ENCODE measurements at regions not wholly inside any gene's neighbourhood (a gene's known extent, or its start where the extent isn't known, plus 50 kb on each side); places are given as distances from the start of the nearest gene placed in this dataset.

GRCh38 chr3:70899816-70900215, 587.4 kb upstream of the MDFIC2 start:
- no peak for DNase-seq (ENCODE audit: low read depth in 2 of 2)

- no peak for DNase-seq (ENCODE audit: low read depth in 2 of 2)
Measured at GRCh38 chr3:70890020-70890394, 577.6 kb upstream of the MDFIC2 start.

GRCh38 chr3:70889162-70890019, 577.0 kb upstream of the MDFIC2 start:
- DNase-seq (ENCODE audit: low read depth in 2 of 2): no peak

GRCh38 chr3:70885636-70886035, 573.2 kb upstream of the MDFIC2 start:
- DNase-seq (ENCODE audit: low read depth in 2 of 2): no peak

- DNase-seq (ENCODE audit: low read depth in 2 of 2): no peak
Measured at GRCh38 chr3:70882104-70882503, 569.7 kb upstream of the MDFIC2 start.

- DNase-seq (ENCODE audit: low read depth in 2 of 2): no peak
Measured at GRCh38 chr3:70880421-70880820, 568.0 kb upstream of the MDFIC2 start.

- no peak for DNase-seq (ENCODE audit: low read depth in 2 of 2)
Measured at GRCh38 chr3:70876154-70876553, 563.7 kb upstream of the MDFIC2 start.

- DNase-seq (ENCODE audit: low read depth in 2 of 2): no peak
Measured at GRCh38 chr3:70874196-70874595, 561.8 kb upstream of the MDFIC2 start.

- no peak for DNase-seq (ENCODE audit: low read depth in 2 of 2)
Measured at GRCh38 chr3:70873686-70874085, 561.2 kb upstream of the MDFIC2 start.

GRCh38 chr3:70871909-70872656, 559.6 kb upstream of the MDFIC2 start:
- DNase-seq (ENCODE audit: low read depth in 2 of 2): no peak

- no peak for DNase-seq (ENCODE audit: low read depth in 2 of 2)
Measured at GRCh38 chr3:70870576-70870975, 558.1 kb upstream of the MDFIC2 start.

- no peak for DNase-seq (ENCODE audit: low read depth in 2 of 2)
Measured at GRCh38 chr3:70868561-70868960, 556.1 kb upstream of the MDFIC2 start.

GRCh38 chr3:70863049-70863448, 550.6 kb upstream of the MDFIC2 start:
- DNase-seq (ENCODE audit: low read depth in 2 of 2): no peak

- DNase-seq (ENCODE audit: low read depth in 2 of 2): no peak
Measured at GRCh38 chr3:70861855-70862254, 549.4 kb upstream of the MDFIC2 start.

- no peak for DNase-seq (ENCODE audit: low read depth in 2 of 2)
Measured at GRCh38 chr3:70861234-70861633, 548.8 kb upstream of the MDFIC2 start.

- no peak for DNase-seq (ENCODE audit: low read depth in 2 of 2)
Measured at GRCh38 chr3:70857916-70858315, 545.5 kb upstream of the MDFIC2 start.

- no peak for DNase-seq (ENCODE audit: low read depth in 2 of 2)
Measured at GRCh38 chr3:70856414-70857162, 544.1 kb upstream of the MDFIC2 start.

GRCh38 chr3:70855149-70855548, 542.7 kb upstream of the MDFIC2 start:
- no peak for DNase-seq (ENCODE audit: low read depth in 2 of 2)

GRCh38 chr3:70854108-70854507, 541.7 kb upstream of the MDFIC2 start:
- DNase-seq (ENCODE audit: low read depth in 2 of 2): no peak

GRCh38 chr3:70853161-70853944, 540.9 kb upstream of the MDFIC2 start:
- no peak for DNase-seq (ENCODE audit: low read depth in 2 of 2)

- no peak for DNase-seq (ENCODE audit: low read depth in 2 of 2)
Measured at GRCh38 chr3:70849911-70850699, 537.7 kb upstream of the MDFIC2 start.
